GM18508 (cell line): ENCODE measurements at regions not wholly inside any gene's neighbourhood (a gene's known extent, or its start where the extent isn't known, plus 50 kb on each side); places are given as distances from the start of the nearest gene placed in this dataset.

Experiments
- ATAC-seq: cut with Tn5 transposase; IDR thresholded peaks from one replicate; pipeline ENCODE4 v1.9.1; 2021; ENCODE audit warnings: moderate number of reproducible peaks; ENCODE audit not compliant: insufficient read depth, unreplicated experiment

GRCh38 chr11:32313477-32313876, 121.9 kb downstream of the WT1 start:
- ATAC-seq = no peak

GRCh38 chr11:32315121-32315520, 120.2 kb downstream of the WT1 start:
- no peak for ATAC-seq

- no peak for ATAC-seq
Measured at GRCh38 chr11:32316232-32316631, 119.1 kb downstream of the WT1 start.

GRCh38 chr11:32316858-32317642, 118.3 kb downstream of the WT1 start:
- no peak for ATAC-seq

GRCh38 chr11:32317643-32318042, 117.7 kb downstream of the WT1 start:
- no peak for ATAC-seq

- ATAC-seq = no peak
Measured at GRCh38 chr11:32318071-32319055, 117.0 kb downstream of the WT1 start.

- no peak for ATAC-seq
Measured at GRCh38 chr11:32323814-32324130, 111.6 kb downstream of the WT1 start.

GRCh38 chr11:32325187-32325586, 110.2 kb downstream of the WT1 start:
- no peak for ATAC-seq

GRCh38 chr11:32325725-32326124, 109.6 kb downstream of the WT1 start:
- no peak for ATAC-seq

- no peak for ATAC-seq
Measured at GRCh38 chr11:32326522-32326921, 108.8 kb downstream of the WT1 start.

GRCh38 chr11:32328392-32328791, 106.9 kb downstream of the WT1 start:
- ATAC-seq = no peak

GRCh38 chr11:32331098-32331497, 104.2 kb downstream of the WT1 start:
- ATAC-seq = no peak

GRCh38 chr11:32331792-32332191, 103.5 kb downstream of the WT1 start:
- ATAC-seq = no peak

- ATAC-seq = no peak
Measured at GRCh38 chr11:32332990-32333319, 102.4 kb downstream of the WT1 start.

- ATAC-seq = no peak
Measured at GRCh38 chr11:32333320-32333991, 101.9 kb downstream of the WT1 start.

- no peak for ATAC-seq
Measured at GRCh38 chr11:32334822-32335221, 100.5 kb downstream of the WT1 start.
